HepG2 (cell line): ENCODE measurements at regions not wholly inside any gene's neighbourhood (a gene's known extent, or its start where the extent isn't known, plus 50 kb on each side); places are given as distances from the start of the nearest gene placed in this dataset.

ENCODE experiments used
- AFF4 ChIP-seq: sonication (generic); formaldehyde crosslinking; IDR thresholded peaks from 2 replicates; pipeline ENCODE4 v1.4.0; 2020; ENCODE audit warnings: missing genetic modification reagents
- ATF7 ChIP-seq, 2 experiments: fragments of 450-650 bp in 1 of 2; sonication (generic) in 1 of 2; formaldehyde crosslinking in 1 of 2; IDR thresholded peaks; 2 replicates each; pipeline versions ENCODE4 v1.4.0 to v1.6.1; 2016 to 2020; ENCODE audit warnings: antibody characterized with exemption in 1 of 2, mild to moderate bottlenecking in 1 of 2, missing genetic modification reagents in 1 of 2
- GZF1 ChIP-seq: sonication (generic); formaldehyde crosslinking; IDR thresholded peaks from 2 replicates; pipeline ENCODE4 v1.5.1; 2020; ENCODE audit warnings: mild to moderate bottlenecking, missing genetic modification reagents
- HDAC2 ChIP-seq: sonication (generic); formaldehyde crosslinking; IDR thresholded peaks from 2 replicates; pipeline ENCODE4 v1.4.0; 2020; ENCODE audit warnings: missing genetic modification reagents
- KLF12 ChIP-seq: sonication (generic); formaldehyde crosslinking; IDR thresholded peaks from 2 replicates; pipeline ENCODE4 v1.4.0; 2020; ENCODE audit warnings: missing genetic modification reagents, borderline replicate concordance
- LCORL ChIP-seq, 2 experiments: fragments of 450-650 bp in 1 of 2; sonication (generic) in 1 of 2; formaldehyde crosslinking in 1 of 2; IDR thresholded peaks; 2 replicates each; pipeline versions ENCODE4 v1.5.0 to v1.6.1; 2017 to 2020; ENCODE audit warnings: antibody characterized with exemption in 1 of 2, missing genetic modification reagents in 1 of 2
- MTF1 ChIP-seq: sonication (generic); formaldehyde crosslinking; IDR thresholded peaks from 2 replicates; pipeline ENCODE4 v1.5.0; 2020; ENCODE audit warnings: missing genetic modification reagents
- PLSCR1 ChIP-seq: sonication (generic); formaldehyde crosslinking; IDR thresholded peaks from 2 replicates; pipeline ENCODE4 v1.5.0; 2020; ENCODE audit warnings: missing genetic modification reagents, mild to moderate bottlenecking, borderline replicate concordance
- RAD51 ChIP-seq: fragments of 450-650 bp; IDR thresholded peaks from 2 replicates; pipeline ENCODE4 v1.6.1; 2016; ENCODE audit warnings: borderline replicate concordance
- SP5 ChIP-seq: IDR thresholded peaks from 2 replicates; pipeline ENCODE4 v1.6.1; 2016; ENCODE audit warnings: low read depth, borderline replicate concordance
- SRF ChIP-seq: IDR thresholded peaks from 2 replicates; pipeline ENCODE4 v1.6.1; 2011; ENCODE audit warnings: mild to moderate bottlenecking, low read depth, low read length, moderate library complexity
- STAG1 ChIP-seq: sonication (generic); formaldehyde crosslinking; IDR thresholded peaks from 2 replicates; pipeline ENCODE4 v1.4.0; 2020; ENCODE audit warnings: missing genetic modification reagents
- TIGD3 ChIP-seq: sonication (generic); formaldehyde crosslinking; IDR thresholded peaks from 2 replicates; pipeline ENCODE4 v1.5.1; 2020; ENCODE audit warnings: mild to moderate bottlenecking, missing genetic modification reagents, borderline replicate concordance
- YEATS2 ChIP-seq: sonication (generic); formaldehyde crosslinking; IDR thresholded peaks from 2 replicates; pipeline ENCODE4 v1.4.0; 2020; ENCODE audit warnings: missing genetic modification reagents, borderline replicate concordance
- ZBTB7B ChIP-seq: sonication (generic); formaldehyde crosslinking; IDR thresholded peaks from 2 replicates; pipeline ENCODE4 v1.4.0; 2020; ENCODE audit warnings: missing genetic modification reagents
- ZMYM2 ChIP-seq: sonication (generic); formaldehyde crosslinking; IDR thresholded peaks from 2 replicates; pipeline ENCODE4 v1.8.0; 2022; ENCODE audit warnings: mild to moderate bottlenecking, missing genetic modification reagents
- ZNF10 ChIP-seq: sonication (generic); formaldehyde crosslinking; IDR thresholded peaks from 2 replicates; pipeline ENCODE4 v1.4.0; 2020; ENCODE audit warnings: mild to moderate bottlenecking, low read depth, missing genetic modification reagents, borderline replicate concordance
- ZNF251 ChIP-seq: sonication (generic); formaldehyde crosslinking; IDR thresholded peaks from 2 replicates; pipeline ENCODE4 v1.9.0; 2021; ENCODE audit warnings: mild to moderate bottlenecking, missing genetic modification reagents
- ZNF256 ChIP-seq: sonication (generic); formaldehyde crosslinking; conservative IDR thresholded peaks from 2 replicates; pipeline ENCODE4 v1.4.0; 2020; ENCODE audit warnings: missing genetic modification reagents
- ZNF274 ChIP-seq: sonication (generic); formaldehyde crosslinking; IDR thresholded peaks from 2 replicates; pipeline ENCODE4 v1.5.1; 2020; ENCODE audit warnings: mild to moderate bottlenecking, missing genetic modification reagents
- ZNF292 ChIP-seq: sonication (generic); formaldehyde crosslinking; IDR thresholded peaks from 2 replicates; pipeline ENCODE4 v1.8.1; 2022; ENCODE audit warnings: mild to moderate bottlenecking, low read depth, missing genetic modification reagents, borderline replicate concordance
- ZNF350 ChIP-seq: sonication (generic); formaldehyde crosslinking; IDR thresholded peaks from 2 replicates; pipeline ENCODE4 v1.4.0; 2020; ENCODE audit warnings: mild to moderate bottlenecking, low read depth, missing genetic modification reagents, borderline replicate concordance
- ZNF451 ChIP-seq: sonication (generic); formaldehyde crosslinking; IDR thresholded peaks from 2 replicates; pipeline ENCODE4 v1.5.0; 2020; ENCODE audit warnings: mild to moderate bottlenecking, missing genetic modification reagents
- ZNF468 ChIP-seq: sonication (generic); formaldehyde crosslinking; IDR thresholded peaks from 2 replicates; pipeline ENCODE4 v1.8.0; 2022; ENCODE audit warnings: mild to moderate bottlenecking, moderate library complexity, missing genetic modification reagents
- ZNF776 ChIP-seq: sonication (generic); formaldehyde crosslinking; IDR thresholded peaks from 2 replicates; pipeline ENCODE4 v1.4.0; 2020; ENCODE audit warnings: mild to moderate bottlenecking, missing genetic modification reagents
- ZSCAN9 ChIP-seq: IDR thresholded peaks from 2 replicates; pipeline ENCODE4 v1.6.1; 2016; ENCODE audit warnings: borderline replicate concordance

GRCh38 chr6:139480356-139481165 lies 106.1 kb upstream of the CITED2 start (continued):
- TF ChIP-seq AFF4 (CRISPR knock-in tag) (no peak), RAD51 (no peak), ZNF468 (CRISPR knock-in tag) (no peak), ZNF776 (CRISPR knock-in tag) (no peak), ZNF256 (CRISPR knock-in tag) (no peak), MTF1 (CRISPR knock-in tag) (no peak), SP5 (no peak), HDAC2 (CRISPR knock-in tag) (peak; percentile 97), YEATS2 (CRISPR knock-in tag) (no peak; the same call in 1 of the 2 replicates), ZNF274 (CRISPR knock-in tag) (no peak), KLF12 (CRISPR knock-in tag) (0 out of 2 replicates have a peak, but pooled peaks have one; percentile 43), PLSCR1 (CRISPR knock-in tag) (no peak), SRF (no peak), LCORL (IDR thresholded peaks at IDR 0.05) (no peak), LCORL (CRISPR knock-in tag; IDR thresholded peaks at IDR 0.05) (peak; percentile 81), ZNF350 (CRISPR knock-in tag) (0 out of 2 replicates have a peak, but pooled peaks have one; percentile 54), ZNF451 (CRISPR knock-in tag) (no peak), TIGD3 (CRISPR knock-in tag) (no peak), ZMYM2 (CRISPR knock-in tag) (0 out of 2 replicates have a peak, but pooled peaks have one; percentile 69), STAG1 (peak; percentile 37), ZNF292 (CRISPR knock-in tag) (peak; percentile 99; the same call in 1 of the 2 replicates), ZNF10 (CRISPR knock-in tag) (no peak), ZSCAN9 (CRISPR knock-in tag) (peak; percentile 88), ATF7 (IDR thresholded peaks at IDR 0.05) (no peak), ATF7 (CRISPR knock-in tag; IDR thresholded peaks at IDR 0.05) (no peak), ZNF251 (CRISPR knock-in tag) (no peak), ZBTB7B (peak; percentile 77), GZF1 (CRISPR knock-in tag) (no peak)
